Fibroblast of lung (primary cell): ENCODE measurements at regions not wholly inside any gene's neighbourhood (a gene's known extent, or its start where the extent isn't known, plus 50 kb on each side); places are given as distances from the start of the nearest gene placed in this dataset.
A peak's percentile ranks its signal among the peaks of the same experiment; 100 is the strongest.

Source experiments
- DNase-seq, 2 donors: peaks; one replicate each; pipeline versions ENCODE4 v3.0.0 to v3.0.0-alpha.2; 2010; ENCODE audit warnings: low read depth in 2 of 2
- H2AFZ ChIP-seq: 2 replicates; pipeline ENCODE4 v1.5.1; 2012; ENCODE audit warnings: low read length, control low read depth, inconsistent platforms
- H3K27ac ChIP-seq: 2 replicates; pipeline ENCODE4 v1.5.1; 2011; ENCODE audit warnings: low read length, control low read depth; ENCODE audit not compliant: insufficient read depth
- H3K27me3 ChIP-seq: 2 replicates; pipeline ENCODE4 v1.5.1; 2011; ENCODE audit warnings: mild to moderate bottlenecking, low read length; ENCODE audit not compliant: control insufficient read depth, insufficient read depth
- H3K36me3 ChIP-seq: 2 replicates; pipeline ENCODE4 v1.5.1; 2011; ENCODE audit warnings: low read length; ENCODE audit not compliant: control insufficient read depth, insufficient read depth
- H3K4me1 ChIP-seq: 2 replicates; pipeline ENCODE4 v1.5.1; 2011; ENCODE audit warnings: low read length; ENCODE audit not compliant: control insufficient read depth, insufficient read depth; ENCODE audit errors: extremely low read depth
- H3K4me2 ChIP-seq: 2 replicates; pipeline ENCODE4 v1.5.1; 2011; ENCODE audit warnings: low read length, control low read depth; ENCODE audit not compliant: insufficient read depth; ENCODE audit errors: extremely low read depth
- H3K4me3 ChIP-seq, 4 experiments: fragments of 200-600 bp in 1 of 4; sonication (generic) in 1 of 4; replicated peaks in 1 of 4; 2 replicates each; pipeline ENCODE4 v1.5.1; 2011 to 2016; ENCODE audit warnings: low read length in 4 of 4, low read depth in 3 of 4, mild to moderate bottlenecking in 3 of 4, control low read depth in 2 of 4, inconsistent platforms in 1 of 4, mixed read lengths in 1 of 4; ENCODE audit not compliant: insufficient read depth in 1 of 4; ENCODE audit errors: control extremely low read depth in 1 of 4
- H3K79me2 ChIP-seq: 2 replicates; pipeline ENCODE4 v1.5.1; 2012; ENCODE audit warnings: mild to moderate bottlenecking, low read length, inconsistent platforms; ENCODE audit not compliant: control insufficient read depth, insufficient read depth
- H3K9ac ChIP-seq: 2 replicates; pipeline ENCODE4 v1.5.1; 2011; ENCODE audit warnings: mild to moderate bottlenecking, low read length, control low read depth; ENCODE audit not compliant: insufficient read depth
- H3K9me3 ChIP-seq: 2 replicates; pipeline ENCODE4 v1.5.1; 2012; ENCODE audit warnings: low read depth, low read length; ENCODE audit not compliant: control insufficient read depth, insufficient read depth
- H4K20me1 ChIP-seq: 2 replicates; pipeline ENCODE4 v1.5.1; 2011; ENCODE audit warnings: low read length; ENCODE audit not compliant: control insufficient read depth, insufficient read depth; ENCODE audit errors: extremely low read depth
- EZH2 ChIP-seq: IDR thresholded peaks from 2 replicates; pipeline ENCODE4 v1.5.1; 2012; ENCODE audit warnings: low read length, control low read depth, mild to moderate bottlenecking; ENCODE audit errors: missing control alignments
- TF ChIP-seq, protein P1 (sequence below), 2 donors: IDR thresholded peaks in 1 of 2; conservative IDR thresholded peaks in 1 of 2; 1 replicate in 1 of 2; 2 replicates in 1 of 2; pipeline ENCODE4 v1.5.1; 2011 to 2012; ENCODE audit warnings: low read length in 2 of 2, control low read depth in 1 of 2, inconsistent platforms in 1 of 2, low read depth in 1 of 2, mild to moderate bottlenecking in 1 of 2

DNA sequence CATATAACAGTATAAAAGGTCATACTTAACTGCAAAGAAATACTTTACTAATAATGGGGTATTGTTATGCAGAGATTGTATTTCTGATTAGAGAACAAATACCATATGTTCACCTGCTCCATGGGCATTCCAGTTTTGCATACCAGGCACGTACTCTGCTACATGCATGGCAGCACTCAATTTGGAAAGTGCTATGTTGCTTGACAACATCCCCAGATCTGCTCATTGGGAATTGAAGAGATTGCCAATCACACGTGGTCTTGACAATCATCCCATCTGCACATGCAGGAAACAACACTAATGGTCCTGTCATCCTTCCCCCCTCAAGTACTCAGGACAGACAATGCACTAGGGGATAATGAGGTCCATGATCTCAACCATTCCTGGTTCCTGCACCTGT, 63.4 kb upstream of the PDE4B start:
- DNase-seq: no peak
- H3K4me2 ChIP-seq: no peak overlapping the region
- no peak overlapping the region for H2AFZ ChIP-seq
- no peaks in the 10 kb centered on the region for H3K27me3 ChIP-seq
- no peaks in the 10 kb centered on the region for H3K4me1 ChIP-seq
- no peaks in the 10 kb centered on the region for H3K36me3 ChIP-seq
- no peak overlapping the region for H3K9ac ChIP-seq
- no peaks in the 10 kb centered on the region for H3K79me2 ChIP-seq
- TF ChIP-seq EZH2: no peak
- TF ChIP-seq, protein P1, sequence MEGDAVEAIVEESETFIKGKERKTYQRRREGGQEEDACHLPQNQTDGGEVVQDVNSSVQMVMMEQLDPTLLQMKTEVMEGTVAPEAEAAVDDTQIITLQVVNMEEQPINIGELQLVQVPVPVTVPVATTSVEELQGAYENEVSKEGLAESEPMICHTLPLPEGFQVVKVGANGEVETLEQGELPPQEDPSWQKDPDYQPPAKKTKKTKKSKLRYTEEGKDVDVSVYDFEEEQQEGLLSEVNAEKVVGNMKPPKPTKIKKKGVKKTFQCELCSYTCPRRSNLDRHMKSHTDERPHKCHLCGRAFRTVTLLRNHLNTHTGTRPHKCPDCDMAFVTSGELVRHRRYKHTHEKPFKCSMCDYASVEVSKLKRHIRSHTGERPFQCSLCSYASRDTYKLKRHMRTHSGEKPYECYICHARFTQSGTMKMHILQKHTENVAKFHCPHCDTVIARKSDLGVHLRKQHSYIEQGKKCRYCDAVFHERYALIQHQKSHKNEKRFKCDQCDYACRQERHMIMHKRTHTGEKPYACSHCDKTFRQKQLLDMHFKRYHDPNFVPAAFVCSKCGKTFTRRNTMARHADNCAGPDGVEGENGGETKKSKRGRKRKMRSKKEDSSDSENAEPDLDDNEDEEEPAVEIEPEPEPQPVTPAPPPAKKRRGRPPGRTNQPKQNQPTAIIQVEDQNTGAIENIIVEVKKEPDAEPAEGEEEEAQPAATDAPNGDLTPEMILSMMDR (conservative IDR thresholded peaks at IDR 0.05 in 1 of 2, IDR thresholded peaks at IDR 0.05 in 1 of 2; ENCODE audit: low read depth in 1 of 2, low read length in 2 of 2): no peak
- H3K9me3 ChIP-seq: no peaks in the 10 kb centered on the region
- H3K27ac ChIP-seq: no peak overlapping the region
- H3K4me3 ChIP-seq: no peak overlapping the region
- no peaks in the 10 kb centered on the region for H4K20me1 ChIP-seq

DNA sequence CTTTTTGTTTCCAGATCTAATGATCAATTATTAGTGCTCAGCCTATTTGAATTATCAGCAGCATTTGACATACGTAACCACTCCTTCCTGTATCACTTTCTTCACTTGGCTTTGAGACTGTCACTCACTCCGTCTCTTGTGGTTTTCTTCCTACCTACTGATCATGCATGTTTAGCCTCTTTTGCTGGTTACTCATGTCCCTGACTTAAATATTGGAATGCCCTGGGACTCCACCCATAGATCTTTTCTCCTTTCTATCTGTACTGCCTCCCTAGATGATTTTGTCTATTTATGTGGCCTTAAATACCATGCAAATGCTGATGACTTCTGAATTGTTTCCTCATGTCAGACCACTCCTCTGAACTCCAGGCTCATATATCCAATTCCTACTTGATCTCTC, 57.7 kb upstream of the PDE4B start:
- Histone ChIP-seq H3K36me3 (no peaks in the 10 kb centered on the region), H3K9me3 (no peaks in the 10 kb centered on the region), H3K27me3 (no peaks in the 10 kb centered on the region), H3K9ac (no peak overlapping the region), H3K4me3 (no peak overlapping the region), H4K20me1 (no peaks in the 10 kb centered on the region), H3K4me1 (no peaks in the 10 kb centered on the region), H3K79me2 (no peaks in the 10 kb centered on the region), H3K4me2 (no peak overlapping the region), H3K27ac (no peak overlapping the region), H2AFZ (no peak overlapping the region)
- DNase-seq: peak in 1 of 2 donors; percentile 12
- no peak for TF ChIP-seq EZH2
- TF ChIP-seq, protein P1 (conservative IDR thresholded peaks at IDR 0.05 in 1 of 2, IDR thresholded peaks at IDR 0.05 in 1 of 2; ENCODE audit: low read depth in 1 of 2, low read length in 2 of 2): no peak

DNA sequence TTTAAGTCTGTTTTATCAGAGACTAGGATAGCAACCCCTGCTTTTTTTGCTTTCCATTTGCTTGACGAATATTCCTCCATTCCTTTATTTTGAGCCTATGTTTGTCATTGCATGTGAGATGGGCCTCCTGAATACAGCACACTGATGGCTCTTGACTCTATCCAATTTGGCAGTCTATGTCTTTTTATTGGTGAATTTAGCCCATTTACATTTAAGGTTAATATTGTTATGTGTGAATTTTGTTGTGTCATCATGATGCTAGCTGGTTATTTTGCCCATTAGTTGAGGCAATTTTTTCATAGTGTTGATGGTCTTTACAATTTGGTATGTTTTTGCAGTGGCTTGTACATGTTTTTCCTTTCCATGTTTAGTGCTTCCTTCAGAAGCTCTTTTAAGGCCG, 50.7 kb upstream of the PDE4B start:
- H3K27me3 ChIP-seq: no peaks in the 10 kb centered on the region
- no peak overlapping the region for H3K9ac ChIP-seq
- no peak overlapping the region for H3K4me3 ChIP-seq
- H3K4me2 ChIP-seq: no peak overlapping the region
- TF ChIP-seq, protein P1 (conservative IDR thresholded peaks at IDR 0.05 in 1 of 2, IDR thresholded peaks at IDR 0.05 in 1 of 2; ENCODE audit: low read depth in 1 of 2, low read length in 2 of 2): no peak
- TF ChIP-seq EZH2: no peak
- no peaks in the 10 kb centered on the region for H3K36me3 ChIP-seq
- DNase-seq: no peak
- H3K9me3 ChIP-seq: no peaks in the 10 kb centered on the region
- H3K27ac ChIP-seq: no peak overlapping the region
- H3K4me1 ChIP-seq: no peaks in the 10 kb centered on the region
- H3K79me2 ChIP-seq: no peaks in the 10 kb centered on the region
- H4K20me1 ChIP-seq: no peaks in the 10 kb centered on the region
- H2AFZ ChIP-seq: no peak overlapping the region
